Erythroblast (primary cell): ENCODE measurements at regions not wholly inside any gene's neighbourhood (a gene's known extent, or its start where the extent isn't known, plus 50 kb on each side); places are given as distances from the start of the nearest gene placed in this dataset.

Experiments
- GATA1 ChIP-seq: IDR thresholded peaks from 2 replicates; pipeline ENCODE4 v1.6.1; 2011; ENCODE audit warnings: low read depth, mild to moderate bottlenecking, control low read depth, low read length, moderate library complexity
- POLR2A ChIP-seq: IDR thresholded peaks from 2 replicates; pipeline ENCODE4 v1.6.1; 2011; ENCODE audit warnings: mild to moderate bottlenecking, low read length

- TF ChIP-seq POLR2A (no peak), GATA1 (no peak)
Observed at GRCh38 chr21:14683063-14683462, 136.9 kb upstream of the SAMSN1 start.
